CD14-positive monocyte (primary cell): ENCODE measurements at regions not wholly inside any gene's neighbourhood (a gene's known extent, or its start where the extent isn't known, plus 50 kb on each side); places are given as distances from the start of the nearest gene placed in this dataset.

Source experiments
- DNase-seq, 3 donors: peaks; one replicate each; pipeline ENCODE4 v3.0.0-alpha.2; 2011 to 2022
- H2AFZ ChIP-seq: 2 replicates; pipeline ENCODE4 v1.6.0; 2012; ENCODE audit warnings: mild to moderate bottlenecking, low read depth, low read length, inconsistent platforms; ENCODE audit not compliant: insufficient read depth, poor library complexity, severe bottlenecking
- H3K27ac ChIP-seq, 2 donors: 1 replicate in 1 of 2; 2 replicates in 1 of 2; pipeline ENCODE4 v1.5.1; 2012 to 2013; ENCODE audit warnings: low read length in 2 of 2, control low read depth in 1 of 2, inconsistent platforms in 1 of 2, low read depth in 1 of 2, mild to moderate bottlenecking in 1 of 2
- H3K27me3 ChIP-seq, 2 donors: one replicate each; pipeline versions ENCODE4 v1.6.0 to v1.6.1; 2011 to 2013; ENCODE audit warnings: low read length in 2 of 2; ENCODE audit not compliant: control insufficient read depth in 2 of 2, insufficient read depth in 2 of 2
- H3K36me3 ChIP-seq, 2 donors: replicated peaks in 1 of 2; 1 replicate in 1 of 2; 2 replicates in 1 of 2; pipeline versions ENCODE4 v1.5.1 to v1.6.1; 2012 to 2013; ENCODE audit warnings: low read length in 2 of 2, control low read depth in 1 of 2, inconsistent platforms in 1 of 2, mild to moderate bottlenecking in 1 of 2; ENCODE audit not compliant: insufficient read depth in 2 of 2, control insufficient read depth in 1 of 2
- H3K4me1 ChIP-seq, 2 donors: 1 replicate in 1 of 2; 2 replicates in 1 of 2; pipeline versions ENCODE4 v1.5.1 to v1.6.1; 2012 to 2013; ENCODE audit warnings: low read length in 2 of 2, control low read depth in 1 of 2, inconsistent platforms in 1 of 2, mild to moderate bottlenecking in 1 of 2, moderate library complexity in 1 of 2; ENCODE audit not compliant: insufficient read depth in 2 of 2, control insufficient read depth in 1 of 2
- H3K4me2 ChIP-seq: replicated peaks from 2 replicates; pipeline ENCODE3; 2012; ENCODE audit warnings: low read length, moderate library complexity, mild to moderate bottlenecking; ENCODE audit not compliant: poor library complexity, severe bottlenecking; ENCODE audit errors: extremely low read depth
- H3K4me3 ChIP-seq, 3 experiments: fragments of 200-600 bp in 1 of 3; sonication (generic) in 1 of 3; replicated peaks in 1 of 3; 1 replicate in 2 of 3; 2 replicates in 1 of 3; pipeline ENCODE4 v1.5.1; 2011 to 2013; ENCODE audit warnings: low read length in 3 of 3, mild to moderate bottlenecking in 3 of 3, control low read depth in 2 of 3, low read depth in 2 of 3, inconsistent platforms in 1 of 3, moderate library complexity in 1 of 3
- H3K79me2 ChIP-seq: 2 replicates; pipeline ENCODE4 v1.6.0; 2012; ENCODE audit warnings: mild to moderate bottlenecking, control low read depth, inconsistent platforms, low read length, moderate library complexity; ENCODE audit not compliant: insufficient read depth
- H3K9ac ChIP-seq: 2 replicates; pipeline ENCODE4 v1.6.0; 2017; ENCODE audit warnings: low read length, mild to moderate bottlenecking; ENCODE audit not compliant: insufficient read depth, poor library complexity, severe bottlenecking
- H3K9me3 ChIP-seq, 2 donors: replicated peaks in 1 of 2; 1 replicate in 1 of 2; 2 replicates in 1 of 2; pipeline versions ENCODE4 v1.5.1 to v1.6.1; 2012 to 2013; ENCODE audit warnings: low read length in 2 of 2, control low read depth in 1 of 2; ENCODE audit not compliant: control insufficient read depth in 1 of 2, insufficient read depth in 1 of 2
- H4K20me1 ChIP-seq: 2 replicates; pipeline ENCODE4 v1.6.0; 2012; ENCODE audit warnings: mild to moderate bottlenecking, low read length, control low read depth, moderate library complexity; ENCODE audit not compliant: insufficient read depth
- H3K27ac Mint-ChIP-seq, 7 donors: one replicate each; pipeline ENCODE4 v1.8.0; 2020; ENCODE audit warnings: mild to moderate bottlenecking in 7 of 7, mixed read lengths in 7 of 7, moderate library complexity in 6 of 7, inconsistent platforms in 2 of 7
- H3K27me3 Mint-ChIP-seq, 3 donors: one replicate each; pipeline ENCODE4 v1.8.0; 2021 to 2022; ENCODE audit warnings: low read depth in 3 of 3, mild to moderate bottlenecking in 3 of 3, mixed read lengths in 3 of 3, moderate library complexity in 3 of 3, inconsistent platforms in 1 of 3
- H3K36me3 Mint-ChIP-seq, 2 donors: one replicate each; pipeline ENCODE4 v1.8.0; 2020; ENCODE audit warnings: mixed read lengths in 2 of 2, inconsistent platforms in 1 of 2, mild to moderate bottlenecking in 1 of 2
- H3K4me1 Mint-ChIP-seq: one replicate; pipeline ENCODE4 v1.8.0; 2020; ENCODE audit warnings: mild to moderate bottlenecking, mixed read lengths
- H3K4me3 Mint-ChIP-seq, 2 donors: one replicate each; pipeline ENCODE4 v1.8.0; 2020; ENCODE audit warnings: mild to moderate bottlenecking in 2 of 2, mixed read lengths in 2 of 2, moderate library complexity in 1 of 2
- H3K9me3 Mint-ChIP-seq, 7 donors: one replicate each; pipeline ENCODE4 v1.8.0; 2020 to 2022; ENCODE audit warnings: mixed read lengths in 7 of 7, mild to moderate bottlenecking in 6 of 7, moderate library complexity in 6 of 7, inconsistent platforms in 2 of 7
- CTCF ChIP-seq: fragments of 200-600 bp; IDR thresholded peaks from one replicate; pipeline ENCODE4 v1.8.0; 2022; ENCODE audit warnings: antibody characterized with exemption, mild to moderate bottlenecking
- WGBS: methylation state at CpG from one replicate; pipeline ENCODE4 v1.1.5; 2013; ENCODE audit warnings: missing lambda C conversion rate; ENCODE audit not compliant: insufficient coverage; 5-methylcytosine and 5-hydroxymethylcytosine counted together
- intact Hi-C, 2 donors: fragments of 100-400 bp; cut with micrococcal nuclease; formaldehyde crosslinking; loops; one replicate each; pipeline versions ENCODE4 v1.15.0 to v1.15.1; 2023

GRCh38 chr6:169044381-169045230 lies 209.0 kb downstream of the THBS2 start:
- DNase-seq: no peak
- Histone ChIP-seq H3K4me3 (no peak overlapping the region), H3K27ac (no peak overlapping the region), H3K9me3 (peaks cover 0 to 21% of the 10 kb centered on the region in 2 donors), H3K36me3 (no peaks in the 10 kb centered on the region), H3K4me2 (no peak overlapping the region), H2AFZ (no peak overlapping the region), H3K79me2 (no peaks in the 10 kb centered on the region), H3K9ac (no peak overlapping the region), H3K4me1 (no peaks in the 10 kb centered on the region), H3K27me3 (no peaks in the 10 kb centered on the region), H4K20me1 (no peaks in the 10 kb centered on the region)
- H3K27ac Mint-ChIP-seq: no peak overlapping the region
- 85% methylated on average over 9 of the region's 14 CpGs for WGBS
- peaks cover 2 to 27% (median 7%) of the 10 kb centered on the region in 7 donors for H3K9me3 Mint-ChIP-seq
- intact Hi-C loops: no loop called here
- H3K27me3 Mint-ChIP-seq: peaks cover 0 to 3% (median 0%) of the 10 kb centered on the region in 3 donors
- no peak overlapping the region for H3K4me3 Mint-ChIP-seq
- no peak for TF ChIP-seq CTCF
- no peaks in the 10 kb centered on the region for H3K36me3 Mint-ChIP-seq
- H3K4me1 Mint-ChIP-seq: no peaks in the 10 kb centered on the region

GRCh38 chr6:169042061-169042460 lies 211.6 kb downstream of the THBS2 start:
- DNase-seq: no peak
- Histone ChIP-seq H4K20me1 (no peaks in the 10 kb centered on the region), H3K27me3 (no peaks in the 10 kb centered on the region), H3K36me3 (no peaks in the 10 kb centered on the region), H3K4me1 (no peaks in the 10 kb centered on the region), H3K4me2 (no peak overlapping the region), H3K4me3 (no peak overlapping the region), H2AFZ (no peak overlapping the region), H3K9me3 (peaks cover 0 to 18% of the 10 kb centered on the region in 2 donors), H3K79me2 (no peaks in the 10 kb centered on the region), H3K9ac (no peak overlapping the region), H3K27ac (no peak overlapping the region)
- TF ChIP-seq CTCF: no peak
- Mint-ChIP-seq H3K4me1 (no peaks in the 10 kb centered on the region), H3K4me3 (no peak overlapping the region), H3K27ac (no peak overlapping the region), H3K36me3 (no peaks in the 10 kb centered on the region), H3K27me3 (peaks cover 0 to 3% (median 3%) of the 10 kb centered on the region in 3 donors), H3K9me3 (peaks cover 9 to 28% (median 16%) of the 10 kb centered on the region in 7 donors)
- WGBS: no CpG with 5 or more reads among the region's 5 CpGs
- intact Hi-C loops: no loop called here
